IPS-15b (cell line): ENCODE measurements at regions not wholly inside any gene's neighbourhood (a gene's known extent, or its start where the extent isn't known, plus 50 kb on each side); places are given as distances from the start of the nearest gene placed in this dataset.

Source experiments
- H3K27me3 ChIP-seq: one replicate; pipeline ENCODE4 v1.6.1; 2013; ENCODE audit warnings: low read length; ENCODE audit not compliant: control insufficient read depth, insufficient read depth
- H3K36me3 ChIP-seq: one replicate; pipeline ENCODE4 v1.6.1; 2013; ENCODE audit warnings: low read length; ENCODE audit not compliant: control insufficient read depth, insufficient read depth
- H3K4me1 ChIP-seq: one replicate; pipeline ENCODE4 v1.6.1; 2013; ENCODE audit warnings: mild to moderate bottlenecking, low read length; ENCODE audit not compliant: control insufficient read depth, insufficient read depth
- H3K4me3 ChIP-seq: one replicate; pipeline ENCODE4 v1.5.1; 2013; ENCODE audit warnings: low read depth, low read length
- H3K9ac ChIP-seq: one replicate; pipeline ENCODE4 v1.6.1; 2013; ENCODE audit warnings: low read depth, mild to moderate bottlenecking, low read length
- H3K9me3 ChIP-seq: one replicate; pipeline ENCODE4 v1.6.1; 2013; ENCODE audit warnings: mild to moderate bottlenecking, low read length; ENCODE audit not compliant: control insufficient read depth, insufficient read depth

DNA sequence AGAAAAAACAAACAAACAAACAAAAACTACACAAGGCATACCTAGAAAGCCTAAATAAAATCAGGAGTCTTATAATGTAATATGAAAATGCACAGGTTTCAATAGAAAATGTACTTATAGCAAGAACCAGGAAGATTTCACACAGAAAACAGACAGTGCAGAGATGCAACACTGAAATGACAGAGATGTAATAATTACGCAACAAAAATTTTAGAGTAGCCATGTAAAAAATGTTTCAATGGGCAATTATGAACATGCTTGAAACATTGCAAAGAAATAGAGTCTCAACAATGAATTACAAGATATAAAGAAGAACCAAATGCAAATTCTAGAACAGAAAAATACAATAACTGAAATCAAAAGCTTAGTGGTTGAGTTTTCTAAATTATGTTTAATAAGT, 405.9 kb downstream of the PLK2 start:
- Histone ChIP-seq H3K36me3 (no peaks in the 10 kb centered on the region), H3K4me3 (no peak overlapping the region), H3K27me3 (no peaks in the 10 kb centered on the region), H3K4me1 (no peaks in the 10 kb centered on the region), H3K9me3 (no peaks in the 10 kb centered on the region), H3K9ac (no peak overlapping the region)

DNA sequence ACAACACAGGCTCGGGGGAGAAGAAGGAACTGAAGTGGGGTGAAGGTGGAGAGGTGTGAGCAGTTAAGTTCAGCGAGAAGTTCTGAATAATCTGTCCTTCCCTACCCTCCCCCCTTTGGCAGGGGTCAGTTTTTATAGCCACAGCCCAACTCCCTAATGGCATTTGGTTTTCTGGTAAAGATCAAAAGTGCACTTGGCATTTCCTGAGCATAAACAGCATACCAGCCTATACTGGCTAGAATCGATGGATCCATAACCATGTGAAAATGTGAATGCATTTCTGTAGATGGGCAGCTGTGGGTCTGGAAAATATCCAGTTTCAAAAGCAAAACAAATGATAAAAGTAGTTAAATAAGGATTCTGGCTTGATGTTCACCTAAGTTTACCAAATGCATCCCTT, 410.9 kb downstream of the PLK2 start:
- Histone ChIP-seq H3K9ac (no peak overlapping the region), H3K36me3 (no peaks in the 10 kb centered on the region), H3K4me1 (no peaks in the 10 kb centered on the region), H3K27me3 (no peaks in the 10 kb centered on the region), H3K9me3 (no peaks in the 10 kb centered on the region), H3K4me3 (no peak overlapping the region)

DNA sequence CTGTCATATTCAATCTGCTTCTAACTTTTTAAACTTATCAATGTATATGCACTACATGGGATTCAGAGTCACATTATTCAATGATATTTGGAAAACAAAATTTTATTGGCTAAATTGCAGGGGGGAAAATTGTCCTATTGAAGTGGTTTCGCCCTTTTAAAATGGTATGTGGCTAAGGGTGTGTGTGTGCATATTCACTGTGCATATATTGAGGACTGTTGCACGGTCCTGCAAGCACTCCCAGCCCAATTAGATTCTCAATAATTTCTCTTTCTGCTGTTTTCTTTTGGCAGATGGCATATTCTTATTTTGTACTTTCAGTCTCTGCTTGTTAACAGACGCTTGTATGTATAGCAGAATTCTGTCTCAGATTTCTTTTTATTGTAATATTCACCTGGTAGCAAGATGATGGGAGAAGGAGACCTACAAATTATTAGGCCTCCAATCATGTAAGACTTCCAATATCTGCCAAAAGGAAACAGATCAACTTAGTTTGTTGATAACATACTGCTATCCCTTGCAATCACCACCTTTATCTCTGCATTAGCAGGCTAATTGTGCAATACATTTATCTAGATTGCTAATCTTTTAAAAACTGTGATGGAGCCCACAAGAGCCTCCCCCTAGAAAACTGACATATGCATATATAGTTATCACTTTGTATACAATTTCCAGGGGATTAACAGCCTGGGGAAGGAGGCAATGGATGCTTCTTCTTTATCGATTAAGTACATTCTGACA, 411.5 kb downstream of the PLK2 start:
- Histone ChIP-seq H3K9ac (no peak overlapping the region), H3K4me3 (no peak overlapping the region), H3K9me3 (no peaks in the 10 kb centered on the region), H3K4me1 (no peaks in the 10 kb centered on the region), H3K36me3 (no peaks in the 10 kb centered on the region), H3K27me3 (no peaks in the 10 kb centered on the region)

DNA sequence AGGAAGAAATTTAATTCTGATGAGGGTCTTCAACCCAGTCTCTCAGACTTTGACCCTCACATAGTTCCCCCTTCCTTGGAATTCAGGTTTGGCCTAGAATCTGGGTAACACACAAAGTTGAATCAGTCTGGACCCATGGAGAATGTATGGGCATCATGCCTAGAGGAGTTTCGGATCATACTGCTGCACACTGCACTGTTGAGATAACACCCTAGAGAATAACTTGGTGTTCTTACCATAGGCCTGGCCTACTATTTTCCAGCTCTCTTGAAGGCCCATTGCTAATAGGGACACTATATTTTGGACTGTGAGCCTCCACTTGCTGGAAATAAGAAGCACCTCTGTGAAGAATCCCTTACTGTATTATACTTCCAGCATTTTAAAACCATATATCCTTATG, 413.5 kb downstream of the PLK2 start:
- H3K27me3 ChIP-seq = no peaks in the 10 kb centered on the region
- H3K36me3 ChIP-seq = no peaks in the 10 kb centered on the region
- H3K4me1 ChIP-seq = no peaks in the 10 kb centered on the region
- H3K4me3 ChIP-seq = no peak overlapping the region
- no peaks in the 10 kb centered on the region for H3K9me3 ChIP-seq
- no peak overlapping the region for H3K9ac ChIP-seq

DNA sequence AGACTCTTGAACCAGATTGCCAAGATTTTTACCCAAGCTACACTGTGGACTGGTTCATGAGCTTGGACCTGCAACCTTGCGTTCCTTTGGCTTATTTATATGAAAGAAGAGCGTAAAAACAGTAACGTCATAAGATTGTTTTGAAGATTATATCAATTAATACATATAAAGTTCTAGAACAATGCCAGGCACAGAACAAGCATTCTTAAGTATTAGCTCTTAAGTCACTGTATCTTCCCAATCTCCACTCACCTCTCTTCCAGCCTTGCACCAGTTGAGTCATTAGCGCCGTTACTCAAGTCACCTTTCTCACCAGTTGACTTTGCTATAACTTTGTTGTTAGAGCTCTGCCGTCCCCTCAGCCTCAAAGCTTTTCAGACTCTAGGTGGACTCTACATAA, 415.7 kb downstream of the PLK2 start:
- Histone ChIP-seq H3K4me3 (no peak overlapping the region), H3K27me3 (no peaks in the 10 kb centered on the region), H3K4me1 (no peaks in the 10 kb centered on the region), H3K9ac (no peak overlapping the region), H3K36me3 (no peaks in the 10 kb centered on the region), H3K9me3 (no peaks in the 10 kb centered on the region)

DNA sequence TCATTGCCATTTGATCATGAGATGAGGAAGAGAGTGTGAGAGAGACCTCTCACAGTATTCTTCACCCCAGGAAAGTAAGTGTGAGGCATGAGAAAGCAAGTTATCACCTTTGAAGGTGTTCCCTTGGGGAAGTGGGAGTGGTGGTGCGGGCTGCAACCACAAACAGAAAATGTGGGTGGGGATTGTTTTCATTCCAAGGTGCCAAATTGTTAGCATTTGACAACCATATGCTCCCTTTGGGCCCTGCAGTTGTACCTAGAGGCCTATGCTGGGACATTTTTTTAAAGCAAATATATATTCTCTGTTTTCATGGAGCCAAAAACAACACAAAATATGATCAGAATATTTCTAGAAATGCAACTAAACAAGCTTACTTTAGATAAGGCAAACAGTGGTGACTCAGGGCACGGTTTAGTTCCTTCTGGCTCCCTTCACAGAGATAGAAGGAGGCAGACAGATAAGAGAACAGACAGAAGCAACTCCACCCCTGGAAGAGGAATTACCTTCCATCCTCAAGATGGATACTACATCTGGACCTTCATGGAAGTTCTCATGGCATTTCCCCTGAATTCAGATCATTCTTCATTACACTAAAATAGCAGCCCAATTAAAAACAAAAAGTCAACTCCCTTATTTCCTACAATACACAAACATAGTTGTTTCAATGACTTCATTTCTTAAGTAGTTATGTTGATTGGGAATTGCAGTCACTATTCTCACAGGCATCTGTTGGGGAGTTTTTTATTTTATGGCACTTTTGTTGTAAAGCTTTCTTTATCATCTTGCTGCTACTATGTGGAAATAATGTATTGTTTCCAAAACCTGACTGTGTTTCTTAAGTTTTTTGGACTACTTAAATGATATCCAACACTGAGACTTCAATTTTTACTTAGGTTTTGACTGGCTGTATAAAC, 416.6 kb downstream of the PLK2 start:
- no peaks in the 10 kb centered on the region for H3K27me3 ChIP-seq
- H3K9me3 ChIP-seq = no peaks in the 10 kb centered on the region
- no peak overlapping the region for H3K4me3 ChIP-seq
- no peaks in the 10 kb centered on the region for H3K36me3 ChIP-seq
- H3K9ac ChIP-seq = no peak overlapping the region
- no peaks in the 10 kb centered on the region for H3K4me1 ChIP-seq

DNA sequence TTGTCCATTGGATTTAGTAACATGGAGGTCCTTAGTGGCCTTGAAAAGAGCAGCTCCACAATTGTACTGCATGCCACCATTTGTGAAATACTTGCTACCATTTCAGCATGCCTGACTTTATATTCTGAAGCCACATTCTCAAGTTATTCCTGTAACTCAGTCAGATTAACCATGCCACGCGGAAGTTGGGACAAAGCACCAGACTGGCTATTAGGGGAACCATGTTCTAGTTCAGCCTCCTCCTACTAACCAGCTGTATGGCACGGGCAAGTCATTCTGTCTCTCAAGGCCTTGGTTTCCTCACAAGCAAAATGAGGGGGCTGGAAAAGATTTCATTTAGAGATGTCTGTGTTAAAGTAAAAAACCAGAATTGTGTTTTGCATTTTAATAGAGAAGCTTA, 418.0 kb downstream of the PLK2 start:
- Histone ChIP-seq H3K36me3 (no peaks in the 10 kb centered on the region), H3K4me1 (no peaks in the 10 kb centered on the region), H3K9me3 (no peaks in the 10 kb centered on the region), H3K27me3 (no peaks in the 10 kb centered on the region), H3K9ac (no peak overlapping the region), H3K4me3 (no peak overlapping the region)

DNA sequence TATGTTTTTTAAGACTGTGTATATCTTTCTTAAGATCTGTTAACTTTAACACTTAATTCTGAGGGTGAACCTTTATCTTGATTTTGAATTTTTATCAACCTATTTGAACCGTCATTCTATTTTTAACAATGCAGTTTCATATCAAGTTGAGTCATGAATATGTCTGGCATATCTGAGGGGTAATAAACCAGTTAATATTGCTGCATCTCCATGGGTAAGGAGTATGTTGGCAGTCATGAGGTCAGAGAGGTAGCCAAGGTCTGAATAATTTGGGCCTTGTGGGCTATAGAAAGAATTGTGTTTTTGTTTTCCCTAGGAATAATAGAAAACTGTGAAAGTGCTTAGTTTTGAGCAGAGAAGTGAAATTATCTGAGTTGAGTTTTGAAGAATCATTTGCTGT, 419.0 kb downstream of the PLK2 start:
- Histone ChIP-seq H3K9ac (no peak overlapping the region), H3K36me3 (no peaks in the 10 kb centered on the region), H3K27me3 (no peaks in the 10 kb centered on the region), H3K4me3 (no peak overlapping the region), H3K9me3 (no peaks in the 10 kb centered on the region), H3K4me1 (no peaks in the 10 kb centered on the region)

DNA sequence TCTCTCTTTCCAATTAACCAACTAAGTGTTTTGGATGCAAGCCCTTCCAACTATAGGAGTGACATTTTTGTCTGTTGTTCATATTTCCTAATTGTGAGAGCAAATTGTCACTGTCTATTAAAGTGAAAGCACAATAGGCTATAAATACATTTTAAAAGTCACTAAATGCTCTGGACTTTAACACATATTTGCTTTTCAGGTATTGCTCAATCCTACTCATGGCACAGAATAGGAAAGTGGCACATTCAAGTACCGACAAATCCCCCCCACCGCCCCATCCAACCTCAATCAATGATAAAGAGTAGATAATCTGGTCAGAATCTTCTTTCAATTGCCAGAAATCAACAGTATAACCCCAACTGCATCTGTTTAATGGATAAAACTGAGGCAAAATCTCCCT, 419.8 kb downstream of the PLK2 start:
- no peaks in the 10 kb centered on the region for H3K36me3 ChIP-seq
- no peaks in the 10 kb centered on the region for H3K9me3 ChIP-seq
- no peaks in the 10 kb centered on the region for H3K4me1 ChIP-seq
- no peak overlapping the region for H3K4me3 ChIP-seq
- no peak overlapping the region for H3K9ac ChIP-seq
- no peaks in the 10 kb centered on the region for H3K27me3 ChIP-seq

DNA sequence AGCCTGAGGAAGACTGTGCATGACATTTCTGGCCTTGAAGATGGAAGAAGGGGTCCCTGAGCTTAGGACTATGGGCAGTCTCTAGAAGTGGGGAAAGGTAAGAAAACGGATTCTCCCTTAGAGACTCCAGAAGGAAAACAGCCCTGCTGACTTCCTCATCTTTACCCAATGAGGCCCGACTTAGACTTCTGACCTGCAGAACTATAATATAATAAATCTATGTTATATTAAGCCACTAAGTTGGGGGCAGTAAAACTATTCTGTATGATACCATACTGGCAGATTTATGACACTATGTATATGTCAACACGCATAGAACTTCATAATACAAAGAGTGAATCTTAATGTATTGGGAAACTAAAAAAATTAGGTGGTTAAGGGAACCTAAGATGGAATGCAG, 422.0 kb downstream of the PLK2 start:
- Histone ChIP-seq H3K27me3 (no peaks in the 10 kb centered on the region), H3K4me1 (no peaks in the 10 kb centered on the region)

DNA sequence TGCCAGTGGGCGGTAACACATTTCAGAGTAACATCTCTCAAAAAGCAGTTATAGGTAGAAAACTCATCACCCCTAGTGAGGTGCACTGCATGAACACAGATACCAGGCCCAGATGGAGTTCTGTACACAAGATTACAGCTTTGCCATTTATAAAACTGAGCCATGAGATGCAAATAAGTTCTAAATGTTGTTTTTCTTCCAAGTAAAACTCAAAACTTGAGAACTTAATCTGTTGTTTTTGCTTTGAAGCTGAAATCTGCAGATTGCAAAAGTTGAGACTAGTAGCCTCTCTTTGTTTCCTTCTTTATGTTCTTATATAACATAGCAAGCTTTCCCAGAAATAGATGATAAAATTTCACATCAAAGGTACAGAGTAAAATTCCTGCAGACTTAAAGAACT, 434.1 kb downstream of the PLK2 start:
- Histone ChIP-seq H3K9me3 (no peaks in the 10 kb centered on the region), H3K4me1 (no peaks in the 10 kb centered on the region), H3K4me3 (no peak overlapping the region), H3K27me3 (no peaks in the 10 kb centered on the region), H3K36me3 (no peaks in the 10 kb centered on the region), H3K9ac (no peak overlapping the region)

More for the DNA sequence above, 422.0 kb downstream of the PLK2 start:
- Histone ChIP-seq H3K9me3 (no peaks in the 10 kb centered on the region), H3K36me3 (no peaks in the 10 kb centered on the region), H3K4me3 (no peak overlapping the region), H3K9ac (no peak overlapping the region)

DNA sequence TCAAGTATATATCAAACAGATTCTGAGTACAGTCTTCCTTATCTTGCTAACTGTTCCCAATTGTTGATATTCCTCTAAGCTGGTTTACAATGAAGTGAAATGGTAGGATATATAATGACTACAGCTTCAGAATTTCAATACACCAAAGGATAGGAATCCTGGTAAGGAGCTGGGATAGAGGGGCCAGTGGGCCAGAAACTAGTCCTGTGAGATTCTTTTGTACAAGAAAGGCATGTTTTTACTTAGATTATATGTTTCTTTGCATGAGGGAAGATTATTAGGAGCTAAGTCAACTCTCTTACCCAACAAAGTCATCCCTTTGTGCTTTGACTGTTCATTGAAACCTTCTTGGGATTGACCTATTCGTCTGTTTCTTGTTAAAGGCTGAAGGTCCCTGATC, 435.7 kb downstream of the PLK2 start:
- Histone ChIP-seq H3K9ac (no peak overlapping the region), H3K4me1 (no peaks in the 10 kb centered on the region), H3K27me3 (no peaks in the 10 kb centered on the region), H3K4me3 (no peak overlapping the region), H3K9me3 (no peaks in the 10 kb centered on the region), H3K36me3 (no peaks in the 10 kb centered on the region)
